GM21786 (cell line): ENCODE measurements at regions not wholly inside any gene's neighbourhood (a gene's known extent, or its start where the extent isn't known, plus 50 kb on each side); places are given as distances from the start of the nearest gene placed in this dataset.
A peak's percentile ranks its signal among the peaks of the same experiment; 100 is the strongest.
"Not testable (repeated sequence)": the region's sequence is repeated elsewhere in the genome, so short reads cannot be mapped to it uniquely, and the experiment has no call there.

Source experiments
- ATAC-seq: cut with Tn5 transposase; IDR thresholded peaks from one replicate; pipeline ENCODE4 v1.9.1; 2021; ENCODE audit not compliant: unreplicated experiment

- ATAC-seq, result no peak
Observed at GRCh38 chr9:117649126-117649525, 55.1 kb upstream of the TLR4 start.

GRCh38 chr9:117644932-117645636, 59.1 kb upstream of the TLR4 start:
- no peak for ATAC-seq

DNA sequence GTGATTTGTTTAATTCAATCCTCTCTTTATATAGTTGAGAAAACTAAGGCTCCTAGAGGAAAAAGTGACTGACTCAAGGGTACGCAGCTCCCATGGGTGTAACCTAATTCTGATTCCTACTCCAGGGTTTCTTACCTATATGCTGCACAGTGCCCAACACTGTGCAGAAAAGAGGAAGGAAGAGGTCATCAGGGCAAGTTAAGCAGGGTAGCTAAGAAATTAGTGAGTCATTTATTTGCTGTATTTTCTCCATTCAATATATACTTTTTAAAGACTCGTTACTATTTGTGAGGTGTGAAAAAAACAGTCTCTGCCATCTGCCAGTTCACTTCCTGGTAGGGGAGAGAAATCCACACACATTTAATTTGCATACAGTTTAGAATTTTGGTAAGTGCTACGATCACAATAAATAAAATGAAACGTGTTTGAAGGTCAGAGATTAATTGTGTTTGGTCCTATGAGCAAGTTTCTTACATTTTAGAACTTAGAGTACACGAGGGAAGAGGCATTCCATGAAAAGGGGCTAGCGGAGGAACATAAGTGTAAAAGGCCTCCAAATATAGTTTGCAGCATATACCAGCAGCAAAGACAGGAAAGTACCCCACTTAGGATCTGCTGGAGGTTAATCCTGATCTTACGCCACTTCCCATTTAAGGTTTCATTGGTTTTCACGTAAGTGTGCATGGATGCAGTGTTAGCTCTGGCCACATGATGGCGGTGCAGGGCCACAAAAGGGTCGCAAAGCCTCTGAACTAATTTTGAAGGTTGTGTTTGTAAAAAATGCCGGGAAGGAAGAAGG, 59.9 kb upstream of the TLR4 start:
- peak; percentile 80 for ATAC-seq

- ATAC-seq, result no peak
Observed at GRCh38 chr9:117643288-117643654, 60.9 kb upstream of the TLR4 start.

GRCh38 chr9:117642571-117643287, 61.5 kb upstream of the TLR4 start:
- ATAC-seq, result not testable (repeated sequence)

GRCh38 chr9:117636681-117637080, 67.5 kb upstream of the TLR4 start:
- no peak for ATAC-seq

GRCh38 chr9:117625154-117625553, 79.0 kb upstream of the TLR4 start:
- no peak for ATAC-seq

DNA sequence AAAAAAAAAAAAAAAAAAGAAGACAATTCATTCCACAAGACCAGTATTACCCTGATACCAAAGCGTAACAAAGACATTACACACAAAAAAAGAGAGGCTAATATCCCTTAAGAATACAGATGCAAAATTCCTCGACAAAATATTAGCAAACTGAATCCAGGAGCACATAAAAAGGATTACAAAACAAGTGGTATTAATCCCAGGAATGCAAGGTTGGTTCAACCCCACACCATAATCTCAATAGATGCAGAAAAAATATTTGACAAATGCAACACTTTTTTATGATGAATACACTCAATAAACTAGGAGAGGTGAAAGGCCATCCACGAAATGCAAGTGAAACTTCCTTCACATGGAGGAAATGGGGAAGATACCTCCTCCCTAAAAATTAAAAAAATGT, 80.1 kb upstream of the TLR4 start:
- ATAC-seq, result no peak

DNA sequence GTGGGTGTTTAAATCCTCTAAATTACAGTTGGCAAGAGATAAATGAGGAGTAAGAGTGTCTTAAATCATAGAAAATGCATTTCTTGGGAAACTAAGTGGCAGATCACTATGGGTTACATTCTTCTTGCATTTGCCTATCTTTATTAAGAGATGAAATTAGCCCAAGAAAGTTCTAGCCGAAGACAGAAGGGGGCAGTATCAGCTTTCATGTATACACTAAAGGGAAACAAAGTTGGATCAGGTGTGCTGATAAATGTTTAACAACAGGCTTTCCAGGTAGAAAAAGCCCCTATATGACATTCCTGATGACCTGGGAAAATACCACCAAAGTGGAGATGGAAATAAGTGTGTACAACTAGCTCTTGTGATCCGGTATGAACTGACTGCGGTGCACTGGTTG, 81.9 kb upstream of the TLR4 start:
- ATAC-seq, result no peak

GRCh38 chr9:117616431-117616831, 87.8 kb upstream of the TLR4 start:
- no peak for ATAC-seq

- no peak for ATAC-seq
Observed at GRCh38 chr9:117612317-117612716, 91.9 kb upstream of the TLR4 start.

DNA sequence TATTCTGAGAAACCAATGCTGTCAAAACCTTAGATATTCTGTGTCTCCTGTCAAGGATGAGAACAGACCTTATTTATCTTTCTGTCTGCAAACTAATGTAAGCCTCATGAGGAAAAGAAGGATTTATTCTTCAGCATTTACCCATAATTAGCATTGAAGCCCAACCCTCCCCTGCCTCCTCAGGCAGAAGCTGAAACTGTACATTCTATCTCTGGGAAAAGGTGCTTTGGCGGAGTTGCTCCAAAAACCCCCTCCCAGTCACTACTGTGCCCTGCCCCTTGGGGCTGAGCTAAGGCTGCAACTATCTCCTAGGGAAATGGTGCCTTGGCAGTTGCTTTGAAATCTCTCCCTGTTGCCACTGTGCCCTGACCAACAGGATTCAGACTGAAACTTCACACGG, 106.2 kb upstream of the TLR4 start:
- ATAC-seq, result no peak

GRCh38 chr9:117596678-117597077, 107.5 kb upstream of the TLR4 start:
- ATAC-seq, result no peak

- ATAC-seq, result no peak
Observed at GRCh38 chr9:117595650-117596049, 108.6 kb upstream of the TLR4 start.

- ATAC-seq, result no peak
Observed at GRCh38 chr9:117587263-117587662, 116.9 kb upstream of the TLR4 start.

- no peak for ATAC-seq
Observed at GRCh38 chr9:117574099-117574498, 130.1 kb upstream of the TLR4 start.

GRCh38 chr9:117564839-117565238, 139.4 kb upstream of the TLR4 start:
- ATAC-seq, result no peak

GRCh38 chr9:117561761-117562160, 142.4 kb upstream of the TLR4 start:
- ATAC-seq, result no peak

GRCh38 chr9:117555964-117556629, 141.2 kb upstream of the ASTN2 start:
- ATAC-seq, result peak; percentile 87

DNA sequence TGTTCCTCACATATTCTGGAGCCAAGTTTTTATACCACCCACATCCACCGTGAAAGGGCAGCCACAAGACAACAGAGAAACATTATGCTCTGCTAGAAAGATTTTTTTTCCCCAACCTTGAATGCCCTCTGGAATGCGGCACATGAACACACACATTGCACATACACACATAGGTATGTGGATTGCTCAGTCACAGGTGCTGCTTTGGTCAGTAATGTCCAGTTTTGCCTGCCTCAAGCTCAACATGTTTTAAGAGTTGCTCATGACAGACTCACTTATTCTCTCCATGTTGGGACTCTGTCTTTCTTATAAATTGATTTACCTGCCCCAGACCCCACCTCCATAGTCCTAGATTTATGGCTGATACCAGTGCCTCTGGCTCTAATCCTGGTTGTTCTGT, 138.0 kb upstream of the ASTN2 start:
- ATAC-seq, result no peak

DNA sequence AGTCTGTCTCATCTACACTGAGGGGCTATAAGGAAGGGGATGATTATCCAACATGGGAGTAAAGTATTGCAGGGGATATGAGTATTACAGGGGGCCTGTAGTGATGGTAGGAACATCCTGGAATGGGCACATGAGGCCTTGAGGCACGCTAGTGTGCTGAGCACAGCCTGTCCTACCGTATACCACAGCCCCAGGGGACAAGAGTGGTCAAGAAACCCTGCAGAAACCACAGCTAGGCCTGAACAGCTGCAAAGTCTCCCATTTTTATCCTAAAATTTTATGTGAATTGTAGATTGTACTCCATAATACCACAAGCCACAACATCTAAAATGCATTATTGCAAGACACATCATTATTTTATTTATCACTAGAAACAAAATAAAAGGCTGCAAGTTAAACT, 136.3 kb upstream of the ASTN2 start:
- no peak for ATAC-seq
